GM21619 (cell line): ENCODE measurements at regions not wholly inside any gene's neighbourhood (a gene's known extent, or its start where the extent isn't known, plus 50 kb on each side); places are given as distances from the start of the nearest gene placed in this dataset.
"Not testable (repeated sequence)": the region's sequence is repeated elsewhere in the genome, so short reads cannot be mapped to it uniquely, and the experiment has no call there.

Experiments
- ATAC-seq: cut with Tn5 transposase; IDR thresholded peaks from one replicate; pipeline ENCODE4 v1.9.1; 2021; ENCODE audit not compliant: unreplicated experiment

DNA sequence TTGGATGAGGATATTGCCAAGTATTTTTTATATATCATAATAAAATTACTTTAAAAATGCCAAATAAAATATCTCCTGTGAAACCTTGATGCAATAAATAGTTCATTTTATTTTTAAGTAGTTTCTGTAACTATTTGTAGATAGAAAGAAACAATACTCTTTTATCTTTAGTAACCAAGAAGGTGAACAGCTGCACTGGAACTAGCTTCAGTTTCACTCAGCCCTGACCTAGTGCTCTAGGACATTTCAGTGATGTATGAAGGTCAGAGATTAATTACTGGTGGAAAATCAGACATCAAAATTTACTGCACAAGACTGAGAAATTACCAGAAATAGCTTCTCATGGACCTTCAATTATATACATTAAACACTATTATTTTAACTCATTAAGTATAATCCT, 1305.0 kb downstream of the CNTNAP5 start:
- no peak for ATAC-seq

DNA sequence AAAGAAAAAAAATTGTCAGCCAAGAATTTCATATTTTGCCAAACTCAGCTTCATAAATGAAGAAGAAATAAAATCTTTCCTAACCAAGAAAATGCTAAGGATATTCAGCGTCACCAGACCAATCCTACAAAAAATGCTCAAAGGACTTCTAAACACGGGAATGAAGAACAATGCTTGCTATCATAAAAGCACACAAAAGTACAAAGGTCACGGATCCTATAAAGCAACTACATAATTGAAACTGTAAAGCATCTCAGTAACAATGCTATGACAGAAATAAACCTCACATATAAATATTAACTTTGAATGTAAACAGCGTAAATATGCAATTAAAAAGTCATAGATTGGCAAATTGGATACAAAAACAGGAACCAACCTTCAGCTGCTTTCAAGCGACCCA, 1314.6 kb upstream of the GYPC start:
- no peak for ATAC-seq

DNA sequence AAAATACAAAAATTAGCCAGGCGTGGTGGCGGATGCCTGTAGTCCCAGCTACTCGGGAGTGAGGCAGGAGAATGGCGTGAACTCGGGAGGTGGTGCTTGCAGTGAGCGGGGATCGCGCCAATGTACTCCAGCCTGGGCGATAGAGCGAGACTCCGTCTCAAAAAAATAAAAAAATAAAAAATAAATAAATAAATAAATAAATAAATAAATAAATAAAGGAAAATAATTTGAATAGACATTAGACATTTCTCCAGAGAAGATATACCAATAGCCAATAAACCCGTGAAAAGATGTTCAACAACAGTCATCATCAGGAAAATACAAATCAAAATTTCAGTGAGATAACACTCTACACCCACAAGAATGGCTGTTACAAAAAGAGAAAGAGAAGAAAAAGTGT, 1302.4 kb upstream of the GYPC start:
- not testable (repeated sequence) for ATAC-seq

DNA sequence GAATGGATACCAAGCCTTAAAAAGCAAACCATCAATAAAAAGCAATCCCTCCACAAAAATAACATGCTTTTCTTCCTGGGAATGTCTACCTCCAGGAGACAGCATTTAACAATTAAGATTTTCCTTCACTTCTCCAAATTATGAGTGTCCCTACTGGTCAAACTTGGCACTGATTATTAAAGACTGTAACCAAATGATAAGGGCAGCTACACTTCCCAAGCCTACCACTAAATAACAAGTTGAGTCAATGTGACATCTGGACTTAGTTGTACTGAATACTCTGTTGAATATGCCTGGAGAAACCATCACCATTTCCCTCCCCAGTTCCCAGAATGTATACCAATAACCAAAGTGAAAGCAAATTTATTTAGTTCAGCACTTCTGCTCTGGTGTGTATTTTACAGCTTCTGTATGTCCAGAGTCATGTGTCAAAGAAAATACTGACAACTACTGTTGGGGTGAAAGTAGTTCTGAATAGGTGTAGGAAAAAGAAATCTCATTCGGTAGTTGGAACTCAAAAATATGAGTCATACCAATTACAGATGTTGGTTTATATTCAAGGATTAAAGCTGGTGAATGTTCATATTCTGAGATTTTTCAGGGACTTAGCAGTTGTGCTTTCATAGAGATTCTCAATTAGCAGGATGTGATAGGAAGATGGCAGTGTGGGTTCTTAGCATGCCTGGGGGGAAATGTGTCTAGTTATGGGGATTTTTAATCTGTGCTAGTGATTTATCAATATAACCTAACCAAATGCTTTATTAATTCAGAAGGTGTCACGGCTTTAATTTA, 1291.6 kb upstream of the GYPC start:
- ATAC-seq: no peak

DNA sequence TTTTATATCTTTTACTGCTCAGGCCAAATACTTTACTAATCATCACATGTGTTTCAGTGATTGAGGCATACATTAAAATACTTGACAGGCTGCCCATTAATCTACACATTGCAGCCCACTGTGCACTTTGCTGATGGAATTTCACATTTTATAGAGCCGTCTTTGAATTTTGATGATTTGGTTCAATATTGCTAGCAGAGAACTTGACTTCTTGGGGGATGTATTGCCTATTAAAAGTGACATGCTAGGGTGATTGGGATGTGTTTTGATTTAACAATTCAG, 1291.0 kb upstream of the GYPC start:
- ATAC-seq: no peak

DNA sequence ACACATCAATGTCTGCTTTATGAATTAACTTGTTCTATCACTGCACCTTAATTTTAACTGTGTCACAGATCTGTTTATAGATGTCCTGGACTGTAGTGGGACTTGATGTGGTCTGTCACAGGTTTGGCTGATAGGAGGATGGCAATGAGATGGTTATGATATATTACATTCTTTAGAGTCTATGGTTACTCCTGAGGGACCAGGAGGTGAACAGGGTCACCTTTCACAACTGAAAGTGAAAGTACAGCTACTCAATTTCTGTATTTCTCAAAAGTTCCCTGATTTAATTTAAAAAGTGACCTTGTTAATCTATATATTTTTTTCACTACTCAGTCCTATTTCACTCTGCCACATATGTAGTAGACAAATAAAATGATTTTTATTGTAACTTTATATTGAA, 1284.1 kb upstream of the GYPC start:
- no peak for ATAC-seq

DNA sequence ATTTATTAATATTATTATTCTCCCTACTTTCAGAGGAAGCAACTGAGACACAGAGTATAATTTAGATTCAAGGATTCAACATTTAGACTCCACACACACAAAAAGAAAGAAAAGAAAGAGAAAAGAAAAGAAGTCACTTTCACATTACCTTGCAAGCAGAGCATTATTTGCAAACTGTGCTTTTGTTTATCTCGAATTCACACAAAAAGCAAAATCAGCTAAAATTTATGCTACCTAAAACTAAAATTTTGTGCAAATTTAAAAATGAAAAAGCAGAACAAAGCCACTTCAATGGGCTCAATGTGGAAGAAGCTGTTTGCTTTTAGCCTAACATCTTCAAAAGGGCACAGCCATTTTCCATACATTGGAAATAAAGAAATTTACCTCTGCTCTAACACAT, 1282.7 kb upstream of the GYPC start:
- ATAC-seq: no peak

DNA sequence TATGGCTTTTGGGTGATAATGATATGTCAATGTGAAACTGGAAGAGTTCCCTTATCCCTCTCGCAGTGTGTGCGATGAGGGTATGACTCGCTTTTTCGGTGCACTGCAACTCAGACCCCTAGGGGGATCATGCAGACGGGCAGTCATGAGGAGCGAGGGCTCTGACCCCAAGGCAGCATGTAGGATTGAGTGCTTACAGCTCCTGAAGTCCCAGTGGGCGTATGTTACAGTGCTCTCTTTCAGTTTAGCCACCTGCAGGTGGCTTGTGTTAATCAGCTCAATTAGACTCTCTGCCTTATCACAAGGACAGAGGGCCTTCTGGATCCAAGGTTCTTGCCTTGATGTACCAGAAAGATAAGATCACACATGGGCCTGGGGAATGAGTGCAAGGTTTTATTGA, 1269.9 kb upstream of the GYPC start:
- ATAC-seq: no peak

DNA sequence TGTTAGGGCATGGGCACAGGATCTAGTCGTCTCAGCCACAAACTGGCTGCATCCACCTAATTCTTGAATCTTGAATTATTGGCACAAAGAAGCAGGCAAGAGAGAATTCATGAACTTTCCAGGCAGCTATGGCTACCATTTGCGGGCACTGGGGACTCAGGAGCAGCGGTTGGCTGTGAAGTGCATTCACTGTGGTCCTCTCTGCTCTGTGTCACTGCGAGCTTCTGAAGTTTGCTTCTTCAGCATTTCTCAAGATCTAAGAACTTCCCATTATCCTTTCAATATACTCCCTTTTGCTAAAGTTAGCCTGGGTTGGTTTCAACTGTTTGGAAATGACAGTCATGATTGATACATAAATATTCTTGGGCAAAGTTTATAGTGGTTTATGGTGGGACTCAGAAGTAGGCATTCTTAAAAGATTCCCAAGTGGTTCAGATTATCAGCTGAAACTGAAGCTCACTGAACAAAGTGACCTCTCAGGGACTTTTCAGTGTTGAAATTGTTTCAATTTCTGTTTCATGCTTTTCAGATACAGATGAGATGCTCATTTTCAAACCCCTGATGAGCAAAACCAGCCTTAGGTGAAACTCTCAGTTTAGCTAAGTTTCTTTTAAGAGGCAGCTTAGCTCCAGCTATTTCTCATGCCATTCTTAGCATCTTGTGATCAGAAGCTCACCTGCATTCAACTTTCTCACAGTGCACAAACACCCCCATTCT, 1258.3 kb upstream of the GYPC start:
- ATAC-seq: peak; percentile 85

DNA sequence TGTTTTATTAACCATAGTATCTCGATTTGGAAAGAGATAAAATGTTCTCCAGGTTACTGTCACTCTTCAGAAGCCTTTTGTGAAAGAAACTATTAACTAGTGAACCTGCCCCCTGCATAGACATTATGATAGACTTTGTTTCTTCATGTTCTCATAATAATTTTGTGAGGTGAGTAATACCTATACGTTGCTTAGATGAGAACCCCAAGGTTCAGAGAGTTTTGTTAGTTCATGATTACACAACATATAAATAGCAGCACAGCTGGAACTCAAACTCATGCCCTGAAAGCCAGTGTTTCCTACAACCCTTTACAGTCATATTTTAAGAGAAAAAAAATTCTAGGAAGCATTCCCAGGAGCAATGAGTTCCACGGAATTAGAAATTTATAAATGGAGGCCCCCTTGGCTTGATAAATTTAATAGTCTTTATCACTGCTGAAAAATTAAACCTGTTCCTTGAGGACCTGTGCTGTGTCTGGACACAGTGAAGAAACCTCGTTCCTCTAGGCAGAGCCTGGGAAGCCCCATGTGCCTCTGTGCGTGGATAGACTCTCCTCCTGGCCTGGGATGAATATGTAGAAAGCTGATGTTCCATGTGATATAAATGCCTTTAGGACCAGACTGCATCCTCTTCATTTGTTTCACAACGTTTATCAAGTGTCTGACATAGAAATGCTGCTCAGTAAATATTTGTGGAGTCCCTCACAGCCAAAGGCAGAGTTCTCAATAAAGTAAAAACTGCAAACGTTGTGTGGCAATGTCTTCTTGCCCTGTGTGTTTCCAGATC, 1257.0 kb upstream of the GYPC start:
- peak; percentile 49 for ATAC-seq

DNA sequence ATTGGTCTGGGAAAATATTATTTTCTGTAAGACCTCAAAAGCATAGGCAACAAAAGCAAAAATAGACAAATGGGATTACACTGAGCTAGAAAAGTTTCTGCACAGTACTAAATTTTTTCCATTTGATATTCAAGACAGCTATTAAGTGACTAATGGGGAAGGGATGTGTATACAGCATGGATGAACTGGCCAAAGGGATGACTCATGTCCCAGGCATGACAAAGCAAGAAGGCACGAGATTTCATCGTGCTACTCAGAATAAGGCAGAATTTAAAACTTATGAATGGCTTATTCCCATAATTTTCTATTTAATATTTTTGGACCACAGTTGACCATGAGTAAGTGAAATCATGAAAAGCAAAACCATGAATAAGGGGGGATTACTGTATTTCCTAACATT, 1250.1 kb upstream of the GYPC start:
- ATAC-seq: no peak

DNA sequence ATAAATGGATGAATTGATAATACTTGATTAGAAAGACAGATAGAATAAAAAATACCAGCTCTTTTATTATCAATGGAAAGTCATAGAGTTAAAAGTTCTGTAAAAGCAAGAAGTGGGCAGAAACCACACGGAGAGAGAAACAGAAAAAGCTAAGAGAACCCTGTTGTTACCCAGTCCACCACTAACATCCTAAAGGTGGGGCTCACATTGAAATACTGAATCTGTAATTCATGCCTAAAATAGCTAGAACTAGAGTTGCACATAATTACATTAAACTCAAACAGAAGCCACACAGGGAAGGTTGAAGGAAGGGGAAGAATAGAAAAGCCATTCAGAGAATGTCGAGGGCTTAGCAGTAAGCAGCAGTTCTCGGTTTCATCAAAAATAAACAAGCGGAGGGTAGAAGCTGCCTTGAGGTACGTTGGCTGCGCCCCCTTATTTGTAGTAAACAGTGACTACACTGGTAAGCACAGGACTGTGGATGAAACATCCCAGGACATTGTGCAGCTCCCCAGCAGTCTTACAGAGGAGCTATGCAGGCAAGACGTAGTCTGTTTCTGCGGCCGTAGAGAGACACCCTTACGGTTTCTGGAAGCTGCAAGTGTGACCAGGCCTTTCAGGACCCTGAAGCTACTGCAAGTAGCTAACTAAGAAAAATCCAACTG, 1247.0 kb upstream of the GYPC start:
- no peak for ATAC-seq

DNA sequence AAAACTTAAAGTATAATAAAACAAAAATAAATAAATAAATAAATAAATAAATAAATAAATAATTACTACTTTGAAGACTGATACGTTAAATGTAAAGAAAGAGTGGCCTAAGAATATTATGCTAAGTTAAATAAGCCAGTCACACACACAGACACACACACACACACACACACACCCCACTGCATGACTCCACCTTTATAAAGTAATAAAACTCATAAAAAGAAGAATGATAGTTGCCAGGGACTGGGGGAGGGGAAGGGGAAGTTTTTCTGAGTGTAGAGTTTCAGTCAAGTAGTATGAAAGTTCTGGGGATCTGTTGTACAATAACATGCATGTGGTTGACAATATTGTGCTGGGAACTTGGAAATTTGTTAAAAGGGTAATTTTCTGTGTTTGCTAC, 1237.5 kb upstream of the GYPC start:
- no peak for ATAC-seq

DNA sequence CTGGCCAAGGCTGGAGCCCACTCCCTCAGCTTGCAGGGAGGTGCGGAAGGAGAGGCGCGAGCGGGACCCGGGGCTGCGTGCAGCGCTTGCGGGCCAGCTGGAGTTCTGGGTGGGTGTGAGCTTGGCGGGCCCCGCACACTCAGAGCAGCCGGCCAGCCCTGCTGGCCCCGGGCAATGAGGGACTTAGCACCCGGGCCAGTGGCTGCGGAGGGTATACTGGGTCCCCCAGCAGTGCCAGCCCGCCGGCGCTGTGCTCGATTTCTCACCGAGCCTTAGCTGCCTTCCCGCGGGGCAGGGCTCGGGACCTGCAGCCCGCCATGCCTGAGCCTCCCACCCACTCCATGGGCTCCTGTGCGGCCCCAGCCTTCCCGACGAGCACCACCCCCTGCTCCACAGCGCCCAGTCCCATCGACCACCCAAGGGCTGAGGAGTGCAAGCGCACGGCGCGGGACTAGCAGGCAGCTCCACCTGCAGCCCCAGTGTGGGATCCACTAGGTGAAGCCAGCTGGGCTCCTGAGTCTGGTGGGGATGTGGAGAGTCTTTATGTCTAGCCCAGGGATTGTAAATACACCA, 1233.7 kb upstream of the GYPC start:
- ATAC-seq: not testable (repeated sequence)

DNA sequence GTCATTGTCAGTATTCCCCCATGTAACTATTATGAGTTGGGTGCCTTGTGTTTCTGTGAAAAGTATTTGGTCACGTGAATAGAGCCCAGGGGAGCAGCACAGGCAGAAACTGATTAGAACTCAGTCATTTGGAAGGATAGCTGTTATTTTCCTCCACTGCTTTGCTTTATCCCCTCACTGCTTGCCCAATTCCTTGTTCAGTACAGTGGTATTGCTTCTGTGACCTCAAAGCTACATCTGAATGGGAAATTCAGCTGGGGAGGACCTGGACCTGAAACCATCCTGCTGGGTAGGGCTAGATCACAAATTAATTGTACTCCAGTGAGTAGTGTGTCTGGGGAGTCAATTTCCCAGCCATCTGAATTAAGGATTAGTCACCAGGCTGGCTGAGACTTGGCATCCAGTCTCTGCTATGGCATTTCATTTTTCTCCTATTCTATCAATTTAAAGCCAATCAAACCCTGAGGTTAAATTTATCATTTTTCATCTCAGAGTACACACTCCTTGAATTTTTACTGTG, 1231.6 kb upstream of the GYPC start:
- ATAC-seq: no peak

DNA sequence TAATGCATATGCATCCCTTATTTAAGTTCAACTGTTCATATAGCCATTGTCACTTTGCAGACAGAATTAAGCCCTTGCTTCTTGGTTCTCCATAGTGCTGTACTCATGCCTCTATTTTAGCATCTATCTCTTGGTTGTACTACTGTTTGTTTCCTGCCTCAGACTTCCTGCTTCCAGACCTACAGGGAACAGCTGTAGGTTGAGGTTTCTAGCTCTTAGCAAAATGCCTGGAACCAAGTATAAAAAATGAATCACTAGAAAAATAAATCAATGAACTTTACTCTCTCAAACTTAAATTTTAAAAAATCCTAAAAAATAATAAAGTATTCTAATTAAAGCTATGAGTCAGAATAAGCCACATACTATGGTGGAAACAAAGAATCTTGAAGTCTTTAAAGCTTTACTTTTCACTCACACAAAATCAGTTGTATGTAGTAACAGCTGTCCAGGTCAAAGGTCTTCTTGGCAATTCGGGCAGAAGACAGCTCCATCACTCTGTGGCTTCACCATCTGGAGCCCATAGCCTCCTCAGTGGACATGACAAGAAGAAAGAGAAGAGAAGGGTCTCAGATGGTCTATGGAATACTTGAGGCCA, 1228.1 kb upstream of the GYPC start:
- ATAC-seq: no peak

DNA sequence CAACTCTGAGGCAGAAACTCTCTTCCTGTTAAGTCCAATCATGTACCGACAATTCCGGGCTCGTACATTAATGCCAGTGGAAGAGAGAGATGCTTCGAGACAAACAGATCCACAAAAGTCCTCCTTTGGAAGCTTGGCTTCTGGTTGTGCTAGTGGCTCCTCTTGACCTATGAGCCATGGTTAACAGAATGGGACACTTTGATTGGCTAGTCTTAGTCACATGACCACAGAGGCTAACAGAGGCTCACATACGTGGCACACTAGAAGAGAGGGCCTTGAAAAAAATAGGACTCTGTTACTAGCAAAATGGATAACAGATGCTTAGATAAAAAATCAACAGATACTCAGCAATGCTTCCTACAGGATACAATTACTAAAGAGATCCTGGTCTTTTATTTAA, 1211.9 kb upstream of the GYPC start:
- no peak for ATAC-seq

DNA sequence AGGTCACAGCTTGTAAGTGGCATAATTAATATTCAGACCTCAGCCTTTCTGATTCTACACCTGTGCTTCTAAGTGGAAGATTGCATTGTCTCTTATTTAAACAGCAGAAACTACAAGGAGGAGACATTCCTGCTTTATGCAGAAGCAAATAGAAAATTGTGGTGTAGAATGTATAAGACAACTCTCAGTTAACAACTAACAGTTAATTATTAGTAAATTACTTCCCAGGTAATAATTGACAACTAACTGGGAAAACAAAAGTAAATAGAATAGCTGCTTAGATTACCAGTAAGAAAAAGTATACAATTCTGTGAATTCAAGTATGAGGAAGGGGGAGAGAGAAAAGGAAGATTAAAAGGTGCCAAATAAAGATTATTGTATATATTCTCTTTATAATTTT, 1210.5 kb upstream of the GYPC start:
- no peak for ATAC-seq

DNA sequence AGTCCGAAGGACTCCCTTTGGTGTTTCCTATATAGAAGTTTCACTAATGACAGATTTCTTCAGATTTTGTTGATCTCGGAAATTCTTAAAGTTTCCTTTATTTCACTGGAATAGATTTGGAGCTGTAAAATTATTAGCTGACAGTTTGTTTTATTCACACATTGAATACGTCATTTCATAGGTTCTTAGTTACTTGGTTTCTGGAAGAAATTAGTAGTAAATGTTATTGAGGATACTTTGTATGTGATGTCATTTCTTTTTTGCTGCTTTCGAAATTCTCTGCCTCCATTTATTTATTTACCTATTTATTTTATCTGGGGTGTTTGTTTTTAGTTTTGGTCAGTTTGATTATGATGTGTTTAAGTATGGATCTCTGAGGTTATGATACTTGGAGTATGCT, 1205.9 kb upstream of the GYPC start:
- ATAC-seq: no peak

DNA sequence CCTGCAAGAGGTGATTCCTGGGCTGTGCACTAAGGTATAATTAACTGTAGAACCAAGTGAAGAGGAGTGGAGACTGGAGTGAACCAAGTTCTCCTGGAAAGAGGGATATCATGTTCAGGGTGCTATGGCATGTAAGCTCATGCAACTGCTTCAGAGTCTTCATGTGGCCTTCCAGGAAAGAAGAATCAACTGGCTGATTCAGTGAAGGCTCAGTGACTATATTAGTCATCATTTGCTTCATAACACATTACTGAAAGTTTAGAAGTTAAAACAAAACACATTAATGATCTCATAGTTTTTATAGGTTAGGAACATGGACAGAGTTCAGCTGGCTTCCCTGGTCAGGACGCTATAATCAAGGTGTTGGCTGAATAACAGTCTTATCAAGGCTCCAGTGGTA, 1200.8 kb upstream of the GYPC start:
- peak; percentile 62 for ATAC-seq
